ENCODE measurements at regions not wholly inside any gene's neighbourhood (a gene's known extent, or its start where the extent isn't known, plus 50 kb on each side); places are given as distances from the start of the nearest gene placed in this dataset.

GRCh38 chr18:38470421-38470820 is 904.8 kb upstream of the CELF4 start:
- TF ChIP-seq POLR2A (IDR thresholded peaks at IDR 0.05): no peak
- TF ChIP-seq, protein P1, sequence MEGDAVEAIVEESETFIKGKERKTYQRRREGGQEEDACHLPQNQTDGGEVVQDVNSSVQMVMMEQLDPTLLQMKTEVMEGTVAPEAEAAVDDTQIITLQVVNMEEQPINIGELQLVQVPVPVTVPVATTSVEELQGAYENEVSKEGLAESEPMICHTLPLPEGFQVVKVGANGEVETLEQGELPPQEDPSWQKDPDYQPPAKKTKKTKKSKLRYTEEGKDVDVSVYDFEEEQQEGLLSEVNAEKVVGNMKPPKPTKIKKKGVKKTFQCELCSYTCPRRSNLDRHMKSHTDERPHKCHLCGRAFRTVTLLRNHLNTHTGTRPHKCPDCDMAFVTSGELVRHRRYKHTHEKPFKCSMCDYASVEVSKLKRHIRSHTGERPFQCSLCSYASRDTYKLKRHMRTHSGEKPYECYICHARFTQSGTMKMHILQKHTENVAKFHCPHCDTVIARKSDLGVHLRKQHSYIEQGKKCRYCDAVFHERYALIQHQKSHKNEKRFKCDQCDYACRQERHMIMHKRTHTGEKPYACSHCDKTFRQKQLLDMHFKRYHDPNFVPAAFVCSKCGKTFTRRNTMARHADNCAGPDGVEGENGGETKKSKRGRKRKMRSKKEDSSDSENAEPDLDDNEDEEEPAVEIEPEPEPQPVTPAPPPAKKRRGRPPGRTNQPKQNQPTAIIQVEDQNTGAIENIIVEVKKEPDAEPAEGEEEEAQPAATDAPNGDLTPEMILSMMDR (IDR thresholded peaks at IDR 0.05): no peak

Measured in sigmoid colon (tissue), 3 donors.